ENCODE measurements at regions not wholly inside any gene's neighbourhood (a gene's known extent, or its start where the extent isn't known, plus 50 kb on each side); places are given as distances from the start of the nearest gene placed in this dataset.

- POLR2A ChIA-PET, result no interaction called here
- intact Hi-C loops (cut with micrococcal nuclease), result no loop called here
Observed at GRCh38 chr2:238688193-238689153, 159.4 kb upstream of the TWIST2 start.

GRCh38 chr2:238689331-238689730 is 158.6 kb upstream of the TWIST2 start:
- CTCF ChIA-PET, result no interaction called here
- Mint-ChIP-seq H3K4me1 (no peaks in the 10 kb centered on the region), H3K9me3 (no peaks in the 10 kb centered on the region), H3K36me3 (ENCODE audit: low read depth) (no peaks in the 10 kb centered on the region), H3K27me3 (peaks cover 10% of the 10 kb centered on the region), H3K27ac (no peak overlapping the region), H3K4me3 (no peak overlapping the region)
- DNase-seq (no peak), ATAC-seq (ENCODE audit: low read depth) (no peak)
- intact Hi-C loops (cut with micrococcal nuclease), result no loop called here
- TF ChIP-seq, protein P1, sequence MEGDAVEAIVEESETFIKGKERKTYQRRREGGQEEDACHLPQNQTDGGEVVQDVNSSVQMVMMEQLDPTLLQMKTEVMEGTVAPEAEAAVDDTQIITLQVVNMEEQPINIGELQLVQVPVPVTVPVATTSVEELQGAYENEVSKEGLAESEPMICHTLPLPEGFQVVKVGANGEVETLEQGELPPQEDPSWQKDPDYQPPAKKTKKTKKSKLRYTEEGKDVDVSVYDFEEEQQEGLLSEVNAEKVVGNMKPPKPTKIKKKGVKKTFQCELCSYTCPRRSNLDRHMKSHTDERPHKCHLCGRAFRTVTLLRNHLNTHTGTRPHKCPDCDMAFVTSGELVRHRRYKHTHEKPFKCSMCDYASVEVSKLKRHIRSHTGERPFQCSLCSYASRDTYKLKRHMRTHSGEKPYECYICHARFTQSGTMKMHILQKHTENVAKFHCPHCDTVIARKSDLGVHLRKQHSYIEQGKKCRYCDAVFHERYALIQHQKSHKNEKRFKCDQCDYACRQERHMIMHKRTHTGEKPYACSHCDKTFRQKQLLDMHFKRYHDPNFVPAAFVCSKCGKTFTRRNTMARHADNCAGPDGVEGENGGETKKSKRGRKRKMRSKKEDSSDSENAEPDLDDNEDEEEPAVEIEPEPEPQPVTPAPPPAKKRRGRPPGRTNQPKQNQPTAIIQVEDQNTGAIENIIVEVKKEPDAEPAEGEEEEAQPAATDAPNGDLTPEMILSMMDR (IDR thresholded peaks at IDR 0.05), result no peak
- POLR2A ChIA-PET, result no interaction called here

More at GRCh38 chr2:238688193-238689153, 159.4 kb upstream of the TWIST2 start:
- Mint-ChIP-seq H3K36me3 (ENCODE audit: low read depth) (no peaks in the 10 kb centered on the region), H3K4me3 (no peak overlapping the region), H3K27ac (no peak overlapping the region), H3K9me3 (no peaks in the 10 kb centered on the region), H3K4me1 (no peaks in the 10 kb centered on the region), H3K27me3 (peaks cover 10% of the 10 kb centered on the region)
- DNase-seq (no peak), ATAC-seq (ENCODE audit: low read depth) (no peak)
- TF ChIP-seq, protein P1 (IDR thresholded peaks at IDR 0.05), result no peak
- CTCF ChIA-PET, result no interaction called here

GRCh38 chr2:238689871-238690389 is 158.0 kb upstream of the TWIST2 start:
- Mint-ChIP-seq H3K9me3 (no peaks in the 10 kb centered on the region), H3K36me3 (ENCODE audit: low read depth) (no peaks in the 10 kb centered on the region), H3K4me3 (no peak overlapping the region), H3K27ac (no peak overlapping the region), H3K4me1 (no peaks in the 10 kb centered on the region), H3K27me3 (peaks cover 8% of the 10 kb centered on the region)
- POLR2A ChIA-PET, result no interaction called here
- ATAC-seq (ENCODE audit: low read depth), result no peak
- CTCF ChIA-PET, result no interaction called here
- no peak for DNase-seq
- intact Hi-C loops (cut with micrococcal nuclease), result no loop called here
- TF ChIP-seq, protein P1 (IDR thresholded peaks at IDR 0.05), result no peak

- ATAC-seq (ENCODE audit: low read depth), result no peak
- POLR2A ChIA-PET, result no interaction called here
- H3K4me1 Mint-ChIP-seq, result no peaks in the 10 kb centered on the region
- TF ChIP-seq, protein P1 (IDR thresholded peaks at IDR 0.05), result no peak
- no peak overlapping the region for H3K27ac Mint-ChIP-seq
- no peaks in the 10 kb centered on the region for H3K36me3 Mint-ChIP-seq (ENCODE audit: low read depth)
- H3K9me3 Mint-ChIP-seq, result no peaks in the 10 kb centered on the region
- CTCF ChIA-PET, result no interaction called here
- H3K4me3 Mint-ChIP-seq, result no peak overlapping the region
- intact Hi-C loops (cut with micrococcal nuclease), result no loop called here
- DNase-seq, result no peak
- H3K27me3 Mint-ChIP-seq, result peaks cover 6% of the 10 kb centered on the region
Observed at GRCh38 chr2:238690511-238690910, 157.4 kb upstream of the TWIST2 start.

- CTCF ChIA-PET, result no interaction called here
- Mint-ChIP-seq H3K4me1 (no peaks in the 10 kb centered on the region), H3K27me3 (peaks cover 6% of the 10 kb centered on the region), H3K9me3 (no peaks in the 10 kb centered on the region), H3K4me3 (no peak overlapping the region), H3K27ac (no peak overlapping the region), H3K36me3 (ENCODE audit: low read depth) (no peaks in the 10 kb centered on the region)
- ATAC-seq (ENCODE audit: low read depth) (no peak), DNase-seq (no peak)
- POLR2A ChIA-PET, result no interaction called here
- TF ChIP-seq, protein P1 (IDR thresholded peaks at IDR 0.05), result no peak
- intact Hi-C loops (cut with micrococcal nuclease), result no loop called here
Observed at GRCh38 chr2:238691596-238692491, 156.0 kb upstream of the TWIST2 start.
